Activated T-cell treated with anti-CD3 and anti-CD28 coated beads, Interleukin-2, amount 50 U/mL, for 24 hours (primary cell): ENCODE measurements at regions not wholly inside any gene's neighbourhood (a gene's known extent, or its start where the extent isn't known, plus 50 kb on each side); places are given as distances from the start of the nearest gene placed in this dataset.

Experiments
- DNase-seq: peaks from one replicate; pipeline ENCODE4 v3.0.0-alpha.2; 2020
- H3K27ac Mint-ChIP-seq: 2 replicates; pipeline ENCODE4 v1.8.0; 2020; ENCODE audit warnings: mild to moderate bottlenecking, mixed read lengths
- H3K27me3 Mint-ChIP-seq: 2 replicates; pipeline ENCODE4 v1.8.0; 2020; ENCODE audit warnings: mixed read lengths
- H3K36me3 Mint-ChIP-seq: 2 replicates; pipeline ENCODE4 v1.8.0; 2020; ENCODE audit warnings: low read depth, mixed read lengths
- H3K4me1 Mint-ChIP-seq: 2 replicates; pipeline ENCODE4 v1.8.0; 2020; ENCODE audit warnings: low read depth, mixed read lengths
- H3K4me3 Mint-ChIP-seq: 2 replicates; pipeline ENCODE4 v1.8.0; 2020; ENCODE audit warnings: mild to moderate bottlenecking, moderate library complexity, mixed read lengths
- H3K9me3 Mint-ChIP-seq: 2 replicates; pipeline ENCODE4 v1.8.0; 2020; ENCODE audit warnings: mixed read lengths

GRCh38 chr13:90738881-90739280 is 608.6 kb upstream of the MIR17HG start:
- H3K27ac Mint-ChIP-seq: no peak overlapping the region
- peaks cover 14% of the 10 kb centered on the region for H3K9me3 Mint-ChIP-seq
- no peaks in the 10 kb centered on the region for H3K4me1 Mint-ChIP-seq
- no peaks in the 10 kb centered on the region for H3K27me3 Mint-ChIP-seq
- DNase-seq: no peak
- H3K36me3 Mint-ChIP-seq: no peaks in the 10 kb centered on the region
- H3K4me3 Mint-ChIP-seq: no peak overlapping the region

DNA sequence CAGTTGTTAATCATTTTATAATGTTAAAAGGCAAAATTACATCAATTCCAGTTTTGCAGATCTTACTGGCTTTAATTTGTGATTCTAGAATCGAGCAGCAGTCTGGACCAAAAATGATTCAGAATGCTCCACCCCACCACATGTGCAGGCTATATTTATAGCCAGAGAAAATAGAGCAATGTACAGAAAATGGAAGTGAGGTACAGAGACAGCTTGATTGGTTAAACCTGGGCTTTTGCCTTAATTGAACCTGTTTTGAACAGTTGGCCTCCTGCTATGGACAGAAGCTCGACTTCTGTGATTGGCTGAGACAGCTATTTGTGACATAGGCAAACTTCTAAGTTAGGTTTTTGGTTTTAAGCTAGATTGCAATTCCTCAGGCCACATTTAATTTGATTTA is 607.4 kb upstream of the MIR17HG start:
- no peak for DNase-seq
- no peak overlapping the region for H3K4me3 Mint-ChIP-seq
- no peaks in the 10 kb centered on the region for H3K36me3 Mint-ChIP-seq
- H3K4me1 Mint-ChIP-seq: no peaks in the 10 kb centered on the region
- peaks cover 14% of the 10 kb centered on the region for H3K9me3 Mint-ChIP-seq
- no peaks in the 10 kb centered on the region for H3K27me3 Mint-ChIP-seq
- no peak overlapping the region for H3K27ac Mint-ChIP-seq

GRCh38 chr13:90742381-90742780 is 605.1 kb upstream of the MIR17HG start:
- Mint-ChIP-seq H3K36me3 (no peaks in the 10 kb centered on the region), H3K27me3 (no peaks in the 10 kb centered on the region)

GRCh38 chr13:90746230-90746629 is 601.3 kb upstream of the MIR17HG start:
- Mint-ChIP-seq H3K4me3 (no peak overlapping the region), H3K27ac (no peak overlapping the region), H3K4me1 (no peaks in the 10 kb centered on the region), H3K27me3 (no peaks in the 10 kb centered on the region), H3K36me3 (no peaks in the 10 kb centered on the region), H3K9me3 (peaks cover 10% of the 10 kb centered on the region)
- DNase-seq: no peak

More at GRCh38 chr13:90742381-90742780, 605.1 kb upstream of the MIR17HG start:
- Mint-ChIP-seq H3K4me3 (no peak overlapping the region), H3K4me1 (no peaks in the 10 kb centered on the region), H3K9me3 (peaks cover 6% of the 10 kb centered on the region), H3K27ac (no peak overlapping the region)
- no peak for DNase-seq

- DNase-seq: no peak
- H3K4me1 Mint-ChIP-seq: no peaks in the 10 kb centered on the region
- H3K36me3 Mint-ChIP-seq: no peaks in the 10 kb centered on the region
- peaks cover 18% of the 10 kb centered on the region for H3K9me3 Mint-ChIP-seq
- no peaks in the 10 kb centered on the region for H3K27me3 Mint-ChIP-seq
- H3K4me3 Mint-ChIP-seq: no peak overlapping the region
- H3K27ac Mint-ChIP-seq: no peak overlapping the region
These were observed 597.5 kb upstream of the MIR17HG start for GRCh38 chr13:90750021-90750420.

GRCh38 chr13:90751026-90751425 is 596.5 kb upstream of the MIR17HG start:
- no peak overlapping the region for H3K4me3 Mint-ChIP-seq
- H3K27me3 Mint-ChIP-seq: no peaks in the 10 kb centered on the region
- no peaks in the 10 kb centered on the region for H3K4me1 Mint-ChIP-seq
- H3K27ac Mint-ChIP-seq: no peak overlapping the region
- H3K36me3 Mint-ChIP-seq: no peaks in the 10 kb centered on the region
- DNase-seq: no peak
- H3K9me3 Mint-ChIP-seq: peaks cover 18% of the 10 kb centered on the region

- no peak for DNase-seq
- Mint-ChIP-seq H3K4me3 (no peak overlapping the region), H3K36me3 (no peaks in the 10 kb centered on the region), H3K27ac (no peak overlapping the region), H3K27me3 (no peaks in the 10 kb centered on the region), H3K4me1 (no peaks in the 10 kb centered on the region), H3K9me3 (peaks cover 26% of the 10 kb centered on the region)
These were observed 595.4 kb upstream of the MIR17HG start for GRCh38 chr13:90752070-90752469.

DNA sequence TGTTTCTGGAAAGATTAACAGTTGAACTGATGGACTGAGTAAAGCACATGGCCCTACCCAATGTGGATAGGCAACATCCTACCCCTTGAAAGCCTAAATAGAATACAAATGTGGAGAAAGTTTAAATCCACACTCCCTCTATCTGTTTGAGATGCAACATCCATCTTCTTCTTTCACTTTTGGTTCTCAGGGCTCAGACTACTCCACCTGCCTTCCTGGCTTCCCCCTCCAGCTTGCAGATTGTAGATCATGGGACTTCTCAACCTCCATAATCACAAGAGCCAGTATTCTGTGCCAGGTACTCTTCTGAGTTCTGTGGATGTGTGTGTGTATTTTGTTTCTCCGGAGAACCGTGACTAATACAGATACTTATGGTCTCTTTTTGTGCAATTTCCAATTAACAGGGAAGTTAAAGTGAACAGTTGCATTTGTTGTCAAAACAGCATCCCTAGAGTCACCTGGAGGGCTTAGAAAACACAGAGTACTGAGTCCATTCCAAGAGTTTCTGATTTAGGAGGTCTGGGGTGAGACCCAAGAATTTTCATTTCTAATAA is 590.3 kb upstream of the MIR17HG start:
- Mint-ChIP-seq H3K27me3 (no peaks in the 10 kb centered on the region), H3K4me3 (no peak overlapping the region), H3K27ac (no peak overlapping the region), H3K9me3 (peaks cover 20% of the 10 kb centered on the region), H3K4me1 (no peaks in the 10 kb centered on the region), H3K36me3 (no peaks in the 10 kb centered on the region)
- no peak for DNase-seq

DNA sequence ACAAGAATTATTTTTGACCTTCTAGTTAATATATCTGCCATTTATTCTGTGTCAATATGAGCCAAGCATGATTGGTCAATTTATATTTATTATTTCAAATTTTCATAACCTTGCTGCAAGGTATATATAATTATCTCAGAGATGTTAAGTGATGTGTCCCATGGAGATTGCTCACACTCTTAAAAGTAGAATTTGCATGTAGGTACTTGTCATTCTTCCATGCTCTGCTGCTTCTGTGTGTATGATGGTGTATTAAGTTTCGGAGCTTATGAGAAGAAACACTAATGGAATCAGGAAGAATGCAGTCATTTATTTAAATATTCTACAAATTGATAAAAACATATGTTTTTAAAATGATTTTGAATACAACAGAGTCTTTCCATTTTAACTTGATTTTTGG is 586.8 kb upstream of the MIR17HG start:
- Mint-ChIP-seq H3K36me3 (no peaks in the 10 kb centered on the region), H3K4me3 (no peak overlapping the region), H3K4me1 (no peaks in the 10 kb centered on the region), H3K9me3 (peaks cover 14% of the 10 kb centered on the region), H3K27ac (no peak overlapping the region), H3K27me3 (no peaks in the 10 kb centered on the region)
- DNase-seq: no peak

- no peak overlapping the region for H3K27ac Mint-ChIP-seq
- H3K4me3 Mint-ChIP-seq: no peak overlapping the region
- peaks cover 6% of the 10 kb centered on the region for H3K9me3 Mint-ChIP-seq
- H3K27me3 Mint-ChIP-seq: no peaks in the 10 kb centered on the region
- H3K36me3 Mint-ChIP-seq: no peaks in the 10 kb centered on the region
- H3K4me1 Mint-ChIP-seq: no peaks in the 10 kb centered on the region
- no peak for DNase-seq
These were observed 583.9 kb upstream of the MIR17HG start for GRCh38 chr13:90763476-90764150.

DNA sequence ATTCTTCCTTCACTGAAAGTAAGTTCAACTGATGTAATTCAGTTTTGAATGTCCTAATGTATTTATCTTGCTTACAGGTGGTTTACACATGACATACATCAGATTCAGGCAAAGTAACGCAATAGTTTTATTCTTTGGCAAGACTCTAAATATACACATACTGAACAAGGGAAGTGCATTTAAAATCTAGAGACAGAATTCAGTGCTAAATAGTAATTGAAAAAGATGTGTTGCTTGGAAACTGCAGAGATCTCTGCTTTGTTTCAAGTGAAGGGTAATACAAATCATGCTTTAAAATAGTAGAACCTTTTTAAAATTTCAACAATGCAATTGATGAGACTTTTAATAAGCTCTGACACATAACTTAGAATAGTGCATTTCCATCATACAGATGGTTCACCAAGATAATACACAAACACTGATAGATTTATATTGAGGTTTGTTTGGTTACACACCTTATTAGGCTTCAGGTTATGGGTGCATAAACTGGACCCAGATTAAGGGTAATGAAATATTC is 581.0 kb upstream of the MIR17HG start:
- no peak overlapping the region for H3K27ac Mint-ChIP-seq
- no peaks in the 10 kb centered on the region for H3K27me3 Mint-ChIP-seq
- no peaks in the 10 kb centered on the region for H3K36me3 Mint-ChIP-seq

DNA sequence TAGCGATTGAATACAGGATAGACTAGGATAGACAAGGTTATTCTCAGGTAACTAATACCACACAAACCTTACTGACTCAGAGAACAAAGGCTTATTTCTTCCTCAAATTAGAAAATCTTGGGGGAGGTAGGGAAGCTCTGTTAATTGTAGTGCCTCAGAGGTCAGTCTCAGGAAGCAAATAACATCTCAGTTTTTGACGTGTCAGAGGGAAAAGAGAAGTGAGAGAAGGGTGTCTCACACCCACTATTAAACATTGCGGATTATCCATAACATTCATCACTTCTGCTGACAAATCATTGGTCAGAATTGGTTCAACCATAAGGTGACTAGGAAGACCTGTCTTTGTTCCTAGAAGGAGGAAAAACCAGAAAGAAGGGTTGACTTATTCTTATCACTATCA is 579.4 kb upstream of the MIR17HG start:
- H3K36me3 Mint-ChIP-seq: no peaks in the 10 kb centered on the region
- H3K4me3 Mint-ChIP-seq: no peak overlapping the region
- H3K27me3 Mint-ChIP-seq: no peaks in the 10 kb centered on the region
- no peaks in the 10 kb centered on the region for H3K4me1 Mint-ChIP-seq
- DNase-seq: no peak
- H3K27ac Mint-ChIP-seq: no peak overlapping the region
- peaks cover 1% of the 10 kb centered on the region for H3K9me3 Mint-ChIP-seq

More for the DNA sequence above, 581.0 kb upstream of the MIR17HG start:
- Mint-ChIP-seq H3K9me3 (peaks cover 1% of the 10 kb centered on the region), H3K4me1 (no peaks in the 10 kb centered on the region), H3K4me3 (no peak overlapping the region)
- no peak for DNase-seq

- no peak for DNase-seq
- no peak overlapping the region for H3K4me3 Mint-ChIP-seq
- H3K36me3 Mint-ChIP-seq: no peaks in the 10 kb centered on the region
- H3K27me3 Mint-ChIP-seq: no peaks in the 10 kb centered on the region
- no peaks in the 10 kb centered on the region for H3K4me1 Mint-ChIP-seq
- no peak overlapping the region for H3K27ac Mint-ChIP-seq
- H3K9me3 Mint-ChIP-seq: no peaks in the 10 kb centered on the region
These were observed 578.1 kb upstream of the MIR17HG start for GRCh38 chr13:90769387-90769786.

DNA sequence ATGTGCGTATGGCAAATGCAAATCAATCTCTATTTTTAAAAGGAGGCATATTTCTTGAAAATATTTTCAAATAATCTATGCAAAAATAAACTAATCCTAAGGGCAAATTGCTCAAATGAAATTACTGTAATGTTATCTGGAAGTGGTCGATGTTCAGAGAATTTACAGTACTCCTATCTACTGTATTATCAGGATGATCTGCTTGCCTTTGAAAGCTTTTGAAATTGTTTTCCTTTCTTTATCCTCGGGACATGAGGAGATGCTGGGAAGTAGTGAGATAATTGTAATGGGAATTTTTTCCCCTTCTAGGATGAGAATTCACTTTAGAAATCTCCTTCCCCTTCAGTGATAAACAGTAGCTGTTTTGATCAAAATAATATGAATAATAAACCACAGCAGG is 577.2 kb upstream of the MIR17HG start:
- no peak for DNase-seq
- H3K36me3 Mint-ChIP-seq: no peaks in the 10 kb centered on the region
- H3K27ac Mint-ChIP-seq: no peak overlapping the region
- no peaks in the 10 kb centered on the region for H3K4me1 Mint-ChIP-seq
- H3K9me3 Mint-ChIP-seq: no peaks in the 10 kb centered on the region
- H3K27me3 Mint-ChIP-seq: no peaks in the 10 kb centered on the region
- no peak overlapping the region for H3K4me3 Mint-ChIP-seq

GRCh38 chr13:90773681-90774080 is 573.8 kb upstream of the MIR17HG start:
- no peaks in the 10 kb centered on the region for H3K27me3 Mint-ChIP-seq
- no peak for DNase-seq
- H3K4me3 Mint-ChIP-seq: no peak overlapping the region
- H3K27ac Mint-ChIP-seq: no peak overlapping the region
- H3K4me1 Mint-ChIP-seq: no peaks in the 10 kb centered on the region
- no peaks in the 10 kb centered on the region for H3K9me3 Mint-ChIP-seq
- no peaks in the 10 kb centered on the region for H3K36me3 Mint-ChIP-seq
